Activated CD8-positive, alpha-beta memory T cell treated with anti-CD3 and anti-CD28 coated beads for 48 hours (primary cell): ENCODE measurements at regions not wholly inside any gene's neighbourhood (a gene's known extent, or its start where the extent isn't known, plus 50 kb on each side); places are given as distances from the start of the nearest gene placed in this dataset.
"Not testable (repeated sequence)": the region's sequence is repeated elsewhere in the genome, so short reads cannot be mapped to it uniquely, and the experiment has no call there.

Experiments
- DNase-seq, 3 experiments: peaks; one replicate each; pipeline ENCODE4 v3.0.0-alpha.2; 2020; ENCODE audit warnings: low read depth in 2 of 3, low spot score in 2 of 3

GRCh38 chr15:44848859-44849258, 107.6 kb upstream of the TERB2 start:
- DNase-seq, result not testable (repeated sequence)

GRCh38 chr15:44849701-44850403, 106.6 kb upstream of the TERB2 start:
- not testable (repeated sequence) for DNase-seq

GRCh38 chr15:44853304-44853950, 103.1 kb upstream of the TERB2 start:
- DNase-seq, result peak; percentile 32 to 45 (median 34)

- DNase-seq, result not testable (repeated sequence)
Observed at GRCh38 chr15:44854696-44855095, 101.8 kb upstream of the TERB2 start.

- not testable (repeated sequence) for DNase-seq
Observed at GRCh38 chr15:44856284-44856683, 100.2 kb upstream of the TERB2 start.

- not testable (repeated sequence) for DNase-seq
Observed at GRCh38 chr15:44857164-44857710, 99.2 kb upstream of the TERB2 start.

GRCh38 chr15:44859088-44859487, 97.4 kb upstream of the TERB2 start:
- DNase-seq, result not testable (repeated sequence)

GRCh38 chr15:44860168-44860567, 96.3 kb upstream of the TERB2 start:
- not testable (repeated sequence) for DNase-seq

- DNase-seq, result no peak
Observed at GRCh38 chr15:44861439-44861910, 95.0 kb upstream of the TERB2 start.

- DNase-seq, result no peak
Observed at GRCh38 chr15:44861917-44862316, 94.6 kb upstream of the TERB2 start.

- DNase-seq, result not testable (repeated sequence)
Observed at GRCh38 chr15:44862866-44863265, 93.6 kb upstream of the TERB2 start.

- not testable (repeated sequence) for DNase-seq
Observed at GRCh38 chr15:44868100-44868499, 88.4 kb upstream of the TERB2 start.

- DNase-seq, result not testable (repeated sequence)
Observed at GRCh38 chr15:44870125-44870524, 86.4 kb upstream of the TERB2 start.

- DNase-seq, result no peak
Observed at GRCh38 chr15:44873103-44873502, 83.4 kb upstream of the TERB2 start.

GRCh38 chr15:44879066-44879465, 77.4 kb upstream of the TERB2 start:
- no peak for DNase-seq

GRCh38 chr15:44882499-44882968, 74.0 kb upstream of the TERB2 start:
- peak in 2 of 3 experiments; percentile 17 to 24 for DNase-seq

- DNase-seq, result no peak
Observed at GRCh38 chr15:44883199-44883877, 73.1 kb upstream of the TERB2 start.

GRCh38 chr15:44898890-44899651, 57.4 kb upstream of the TERB2 start:
- not testable (repeated sequence) for DNase-seq

- not testable (repeated sequence) for DNase-seq
Observed at GRCh38 chr15:44899775-44900174, 56.7 kb upstream of the TERB2 start.

GRCh38 chr15:44900796-44901195, 55.7 kb upstream of the TERB2 start:
- DNase-seq, result not testable (repeated sequence)

GRCh38 chr15:44903281-44903680, 53.2 kb upstream of the TERB2 start:
- not testable (repeated sequence) for DNase-seq
